PFSK-1 (cell line): ENCODE measurements at regions not wholly inside any gene's neighbourhood (a gene's known extent, or its start where the extent isn't known, plus 50 kb on each side); places are given as distances from the start of the nearest gene placed in this dataset.

Experiments
- FOXP2 ChIP-seq: optimal IDR thresholded peaks from 2 replicates; pipeline ENCODE3; 2011; ENCODE audit warnings: borderline replicate concordance, control low read depth, inconsistent platforms; ENCODE audit not compliant: insufficient read depth; ENCODE audit errors: extremely low read length, extremely low read depth
- POLR2AphosphoS5 ChIP-seq: IDR thresholded peaks from 2 replicates; pipeline ENCODE4 v1.6.1; 2012; ENCODE audit warnings: low read depth, mild to moderate bottlenecking, control low read depth, low read length, moderate library complexity
- REST ChIP-seq, 2 experiments: IDR thresholded peaks; 2 replicates each; pipeline versions ENCODE4 v1.6.1 to v1.8.0; 2011 to 2012; ENCODE audit warnings: low read depth in 2 of 2, low read length in 2 of 2, control low read depth in 1 of 2, inconsistent platforms in 1 of 2, mild to moderate bottlenecking in 1 of 2, moderate library complexity in 1 of 2; ENCODE audit not compliant: insufficient read depth in 1 of 2
- SIN3A ChIP-seq: IDR thresholded peaks from 2 replicates; pipeline ENCODE4 v1.6.1; 2012; ENCODE audit warnings: mild to moderate bottlenecking, low read length, moderate library complexity, borderline replicate concordance; ENCODE audit not compliant: insufficient read depth
- TAF1 ChIP-seq: IDR thresholded peaks from 2 replicates; pipeline ENCODE4 v1.6.1; 2012; ENCODE audit warnings: low read length, control low read depth, borderline replicate concordance; ENCODE audit not compliant: insufficient read depth

- no peak for TF ChIP-seq FOXP2
- no peak for TF ChIP-seq REST (IDR thresholded peaks at IDR 0.05; ENCODE audit: insufficient read depth in 1 of 2, low read depth in 2 of 2, low read length in 2 of 2)
- TF ChIP-seq SIN3A: no peak
- no peak for TF ChIP-seq TAF1
- no peak for TF ChIP-seq POLR2AphosphoS5
Measured at GRCh38 chr1:239025997-239026694, 360.2 kb upstream of the CHRM3 start.

- no peak for TF ChIP-seq SIN3A
- TF ChIP-seq TAF1: no peak
- no peak for TF ChIP-seq REST (IDR thresholded peaks at IDR 0.05; ENCODE audit: insufficient read depth in 1 of 2, low read depth in 2 of 2, low read length in 2 of 2)
- TF ChIP-seq POLR2AphosphoS5: no peak
- no peak for TF ChIP-seq FOXP2
Measured at GRCh38 chr1:239025223-239025622, 361.1 kb upstream of the CHRM3 start.

DNA sequence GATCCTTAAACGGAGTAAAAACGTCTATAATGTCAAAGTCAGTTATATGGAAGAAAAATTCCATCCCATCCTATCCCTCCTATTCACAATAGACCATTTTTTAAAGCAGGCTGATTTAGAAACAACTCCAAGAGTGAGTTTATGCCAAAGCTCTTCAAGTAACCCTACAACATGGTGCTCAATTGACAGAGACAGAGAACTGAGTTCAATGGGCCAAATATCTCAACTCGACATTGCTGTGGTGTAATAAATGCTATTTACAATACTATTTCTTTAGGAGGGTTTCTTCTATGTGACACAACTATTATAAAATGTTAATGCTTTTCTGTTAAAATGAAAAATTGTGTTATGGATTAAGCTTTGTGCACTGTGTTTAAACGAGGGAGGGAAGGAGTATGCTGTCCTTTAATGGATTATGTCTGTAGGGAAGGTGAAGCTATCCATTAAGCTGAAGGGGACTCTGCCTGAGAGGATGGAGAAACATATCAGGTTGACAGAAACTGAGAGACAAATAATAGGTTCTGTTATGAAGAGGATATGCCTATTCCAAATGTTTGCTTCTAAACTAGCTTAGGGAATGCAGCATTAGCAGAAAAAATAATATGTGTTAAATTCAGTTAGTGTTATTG, 362.5 kb upstream of the CHRM3 start:
- TF ChIP-seq REST (IDR thresholded peaks at IDR 0.05; ENCODE audit: insufficient read depth in 1 of 2, low read depth in 2 of 2, low read length in 2 of 2) (no peak), FOXP2 (no peak), POLR2AphosphoS5 (no peak), SIN3A (no peak), TAF1 (no peak)

DNA sequence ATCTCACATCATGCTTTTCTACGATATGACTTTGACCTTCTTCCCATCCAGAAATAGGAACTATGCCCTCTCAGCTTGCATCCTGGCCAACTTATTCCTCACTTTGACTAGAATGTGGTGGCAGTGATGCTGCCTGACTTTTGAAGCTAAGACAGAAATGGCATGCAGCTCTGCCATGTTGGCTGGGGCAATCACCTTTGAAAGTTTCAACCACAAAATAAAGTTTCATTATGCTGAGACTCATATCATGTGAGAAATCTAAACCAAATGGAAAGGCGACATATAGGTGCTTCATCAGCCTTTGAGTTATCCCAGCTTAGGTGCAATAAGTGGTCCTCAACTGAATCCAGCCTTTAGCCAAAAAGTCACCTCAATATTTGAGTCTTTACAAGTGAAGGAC, 370.0 kb upstream of the CHRM3 start:
- TF ChIP-seq POLR2AphosphoS5: no peak
- TF ChIP-seq SIN3A: no peak
- TF ChIP-seq REST (IDR thresholded peaks at IDR 0.05; ENCODE audit: insufficient read depth in 1 of 2, low read depth in 2 of 2, low read length in 2 of 2): no peak
- no peak for TF ChIP-seq FOXP2
